GM23248 (cell line): ENCODE measurements at regions not wholly inside any gene's neighbourhood (a gene's known extent, or its start where the extent isn't known, plus 50 kb on each side); places are given as distances from the start of the nearest gene placed in this dataset.

Experiments
- DNase-seq: peaks from one replicate; pipeline ENCODE4 v3.0.0-alpha.2; 2015
- H2AFZ ChIP-seq: fragments of 200-600 bp; sonication (generic); 2 replicates; pipeline ENCODE4 v1.6.1; 2016; ENCODE audit warnings: antibody characterized with exemption
- H3F3A ChIP-seq: fragments of 200-600 bp; sonication (generic); 2 replicates; pipeline ENCODE4 v1.6.1; 2016; ENCODE audit warnings: mild to moderate bottlenecking, antibody characterized with exemption, mixed run types; ENCODE audit not compliant: insufficient read depth
- H3K27ac ChIP-seq: fragments of 200-600 bp; sonication (generic); 2 replicates; pipeline ENCODE4 v1.5.1; 2016; ENCODE audit warnings: mild to moderate bottlenecking
- H3K27me3 ChIP-seq: fragments of 200-600 bp; sonication (generic); replicated peaks from 2 replicates; pipeline ENCODE4 v1.6.1; 2016; ENCODE audit warnings: mild to moderate bottlenecking; ENCODE audit not compliant: insufficient read depth
- H3K36me3 ChIP-seq: fragments of 200-600 bp; sonication (generic); 2 replicates; pipeline ENCODE4 v1.6.1; 2016; ENCODE audit warnings: low read depth, mild to moderate bottlenecking
- H3K4me1 ChIP-seq: fragments of 200-600 bp; sonication (generic); 2 replicates; pipeline ENCODE4 v1.6.1; 2016; ENCODE audit warnings: mild to moderate bottlenecking; ENCODE audit not compliant: insufficient read depth
- H3K4me2 ChIP-seq: fragments of 200-600 bp; sonication (generic); one replicate; pipeline ENCODE4 v1.6.1; 2016; ENCODE audit warnings: mild to moderate bottlenecking; ENCODE audit not compliant: unreplicated experiment
- H3K4me3 ChIP-seq: fragments of 200-600 bp; sonication (generic); 2 replicates; pipeline ENCODE4 v1.5.1; 2016; ENCODE audit warnings: mild to moderate bottlenecking
- H3K79me2 ChIP-seq: fragments of 200-600 bp; sonication (generic); 2 replicates; pipeline ENCODE4 v1.6.1; 2016; ENCODE audit warnings: mild to moderate bottlenecking; ENCODE audit not compliant: insufficient read depth
- H3K9ac ChIP-seq: fragments of 200-600 bp; sonication (generic); 2 replicates; pipeline ENCODE4 v1.6.1; 2016; ENCODE audit warnings: mild to moderate bottlenecking
- H3K9me2 ChIP-seq: fragments of 200-600 bp; sonication (generic); 2 replicates; pipeline ENCODE4 v1.6.1; 2016; ENCODE audit warnings: mixed run types, mild to moderate bottlenecking, moderate library complexity; ENCODE audit not compliant: insufficient read depth
- H3K9me3 ChIP-seq: fragments of 200-600 bp; sonication (generic); one replicate; pipeline ENCODE4 v1.6.1; 2017; ENCODE audit warnings: low read depth
- H4K20me1 ChIP-seq: fragments of 200-600 bp; sonication (generic); 2 replicates; pipeline ENCODE4 v1.6.0; 2016; ENCODE audit not compliant: insufficient read depth
- EZH2 ChIP-seq: fragments of 200-600 bp; sonication (generic); IDR thresholded peaks from 2 replicates; pipeline ENCODE4 v1.6.1; 2018; ENCODE audit warnings: antibody characterized with exemption, mild to moderate bottlenecking; ENCODE audit not compliant: insufficient read depth, poor library complexity, severe bottlenecking
- EZH2phosphoT487 ChIP-seq: fragments of 200-600 bp; sonication (generic); IDR thresholded peaks from 2 replicates; pipeline ENCODE4 v1.6.1; 2018; ENCODE audit warnings: antibody characterized with exemption, moderate library complexity, mild to moderate bottlenecking, low read depth; ENCODE audit not compliant: insufficient read depth
- WGBS, 2 experiments: methylation state at CpG; one replicate each; pipeline ENCODE4 v1.1.6; 2015 to 2017; ENCODE audit warnings: low lambda C conversion rate in 2 of 2, low coverage in 1 of 2; ENCODE audit errors: missing lambda C conversion rate in 2 of 2; 5-methylcytosine and 5-hydroxymethylcytosine counted together
- in situ Hi-C: fragments of 300-500 bp; cut with MboI; formaldehyde crosslinking; loops from 2 replicates; pipeline ENCODE4 v1.15.0; 2020

DNA sequence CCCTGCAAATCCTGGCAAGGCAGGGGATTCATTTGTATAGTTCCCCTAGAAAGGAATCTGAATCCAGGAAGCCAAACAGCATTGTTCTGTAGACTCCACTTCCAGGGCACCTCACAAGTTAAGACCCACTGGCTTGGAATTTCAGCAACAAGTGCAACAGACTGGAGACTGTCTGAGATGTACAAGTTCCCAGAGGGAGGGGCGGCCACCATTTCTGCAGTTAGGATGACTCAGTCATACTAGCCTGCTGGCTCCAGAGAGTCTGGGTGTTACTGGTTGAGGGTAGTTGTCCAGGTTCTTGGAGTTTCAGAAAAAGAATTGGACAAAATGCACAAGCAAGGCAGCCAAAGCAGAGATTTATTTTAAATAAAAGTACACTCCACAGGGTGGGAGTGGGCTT lies 384.2 kb downstream of the DSC3 start:
- Histone ChIP-seq H2AFZ (no peak overlapping the region), H3K4me3 (no peak overlapping the region), H3K9me3 (no peaks in the 10 kb centered on the region), H3K4me1 (no peaks in the 10 kb centered on the region), H3K4me2 (no peak overlapping the region), H3F3A (no peaks in the 10 kb centered on the region), H3K27ac (no peak overlapping the region), H3K9me2 (no peaks in the 10 kb centered on the region), H4K20me1 (no peaks in the 10 kb centered on the region), H3K79me2 (no peaks in the 10 kb centered on the region), H3K36me3 (no peaks in the 10 kb centered on the region; the same call in 1 of the 2 replicates), H3K9ac (no peak overlapping the region), H3K27me3 (no peaks in the 10 kb centered on the region)
- DNase-seq = no peak
- in situ Hi-C loops = no loop called here
- TF ChIP-seq EZH2phosphoT487 = no peak
- TF ChIP-seq EZH2 = no peak
- WGBS, 2 experiments = 25 to 55% methylated on average over 1 of the region's 1 CpG

GRCh38 chr18:30652387-30652786 lies 390.2 kb downstream of the DSC3 start:
- H3K79me2 ChIP-seq = no peaks in the 10 kb centered on the region
- H3K9me2 ChIP-seq = no peaks in the 10 kb centered on the region
- H3K4me3 ChIP-seq = no peak overlapping the region
- H3K27me3 ChIP-seq = no peaks in the 10 kb centered on the region
- DNase-seq = no peak
- WGBS, 2 experiments = 0 to 3% methylated on average over 2 of the region's 2 CpGs
- TF ChIP-seq EZH2phosphoT487 = no peak
- no peak for TF ChIP-seq EZH2
- no peak overlapping the region for H3K27ac ChIP-seq
- H2AFZ ChIP-seq = no peak overlapping the region
- in situ Hi-C loops = no loop called here
- no peak overlapping the region for H3K4me2 ChIP-seq
- H3K36me3 ChIP-seq = no peaks in the 10 kb centered on the region; the same call in 1 of the 2 replicates
- H3K9ac ChIP-seq = no peak overlapping the region
- H4K20me1 ChIP-seq = no peaks in the 10 kb centered on the region
- H3F3A ChIP-seq = no peaks in the 10 kb centered on the region
- H3K9me3 ChIP-seq = no peaks in the 10 kb centered on the region
- H3K4me1 ChIP-seq = no peaks in the 10 kb centered on the region

DNA sequence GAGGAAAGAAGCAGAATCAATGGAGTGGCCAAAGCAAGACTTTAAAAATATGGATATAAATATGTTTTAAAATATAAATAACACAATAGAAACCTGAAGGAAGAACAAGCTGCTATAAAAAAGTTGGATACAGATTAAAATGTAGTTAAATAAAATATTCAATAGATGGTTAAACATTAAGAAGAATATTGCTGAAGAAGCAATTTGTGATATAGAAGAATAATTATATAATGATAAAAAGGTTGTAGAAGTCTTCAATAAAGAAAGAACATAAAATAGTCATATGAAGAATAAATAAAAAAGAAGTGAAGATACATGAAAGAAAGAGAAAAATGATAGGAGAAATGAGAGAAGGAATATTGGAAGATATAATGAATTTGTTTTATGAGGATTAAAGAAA lies 392.0 kb downstream of the DSC3 start:
- Histone ChIP-seq H3F3A (no peaks in the 10 kb centered on the region), H3K9me3 (no peaks in the 10 kb centered on the region), H3K79me2 (no peaks in the 10 kb centered on the region), H3K4me1 (no peaks in the 10 kb centered on the region), H3K4me2 (no peak overlapping the region), H3K4me3 (no peak overlapping the region), H4K20me1 (no peaks in the 10 kb centered on the region), H2AFZ (no peak overlapping the region), H3K9me2 (no peaks in the 10 kb centered on the region), H3K9ac (no peak overlapping the region), H3K36me3 (no peaks in the 10 kb centered on the region), H3K27ac (no peak overlapping the region), H3K27me3 (no peaks in the 10 kb centered on the region)
- TF ChIP-seq EZH2phosphoT487 = no peak
- no peak for TF ChIP-seq EZH2
- in situ Hi-C loops = no loop called here
- DNase-seq = no peak

GRCh38 chr18:30644158-30644557 lies 398.4 kb downstream of the DSC3 start:
- Histone ChIP-seq H3K36me3 (no peaks in the 10 kb centered on the region), H3K4me1 (no peaks in the 10 kb centered on the region), H3K27me3 (no peaks in the 10 kb centered on the region), H3K4me3 (no peak overlapping the region), H3K9me3 (no peaks in the 10 kb centered on the region), H4K20me1 (no peaks in the 10 kb centered on the region), H3F3A (no peaks in the 10 kb centered on the region), H3K27ac (no peak overlapping the region), H3K79me2 (no peaks in the 10 kb centered on the region), H3K9me2 (no peaks in the 10 kb centered on the region), H2AFZ (no peak overlapping the region), H3K9ac (no peak overlapping the region), H3K4me2 (no peak overlapping the region)
- in situ Hi-C loops = no loop called here
- TF ChIP-seq EZH2phosphoT487 (no peak), EZH2 (no peak)
- no peak for DNase-seq

GRCh38 chr18:30639361-30639760 lies 403.2 kb downstream of the DSC3 start:
- 9 to 20% methylated on average over 4 of the region's 4 CpGs for WGBS, 2 experiments
- Histone ChIP-seq H2AFZ (no peak overlapping the region), H3K4me3 (no peak overlapping the region), H3K9me2 (no peaks in the 10 kb centered on the region), H3K27me3 (no peaks in the 10 kb centered on the region), H3K4me1 (no peaks in the 10 kb centered on the region), H3K9me3 (no peaks in the 10 kb centered on the region), H3K27ac (no peak overlapping the region), H3K4me2 (no peak overlapping the region), H4K20me1 (no peaks in the 10 kb centered on the region), H3K36me3 (no peaks in the 10 kb centered on the region), H3F3A (no peaks in the 10 kb centered on the region), H3K9ac (no peak overlapping the region), H3K79me2 (no peaks in the 10 kb centered on the region)
- TF ChIP-seq EZH2 (no peak), EZH2phosphoT487 (no peak)
- in situ Hi-C loops = no loop called here
- DNase-seq = no peak
